GM19324 (cell line): ENCODE measurements at regions not wholly inside any gene's neighbourhood (a gene's known extent, or its start where the extent isn't known, plus 50 kb on each side); places are given as distances from the start of the nearest gene placed in this dataset.

Experiments
- ATAC-seq: cut with Tn5 transposase; IDR thresholded peaks from one replicate; pipeline ENCODE4 v1.9.1; 2021; ENCODE audit warnings: mild to moderate bottlenecking, moderate library complexity; ENCODE audit not compliant: unreplicated experiment, low FRiP score

DNA sequence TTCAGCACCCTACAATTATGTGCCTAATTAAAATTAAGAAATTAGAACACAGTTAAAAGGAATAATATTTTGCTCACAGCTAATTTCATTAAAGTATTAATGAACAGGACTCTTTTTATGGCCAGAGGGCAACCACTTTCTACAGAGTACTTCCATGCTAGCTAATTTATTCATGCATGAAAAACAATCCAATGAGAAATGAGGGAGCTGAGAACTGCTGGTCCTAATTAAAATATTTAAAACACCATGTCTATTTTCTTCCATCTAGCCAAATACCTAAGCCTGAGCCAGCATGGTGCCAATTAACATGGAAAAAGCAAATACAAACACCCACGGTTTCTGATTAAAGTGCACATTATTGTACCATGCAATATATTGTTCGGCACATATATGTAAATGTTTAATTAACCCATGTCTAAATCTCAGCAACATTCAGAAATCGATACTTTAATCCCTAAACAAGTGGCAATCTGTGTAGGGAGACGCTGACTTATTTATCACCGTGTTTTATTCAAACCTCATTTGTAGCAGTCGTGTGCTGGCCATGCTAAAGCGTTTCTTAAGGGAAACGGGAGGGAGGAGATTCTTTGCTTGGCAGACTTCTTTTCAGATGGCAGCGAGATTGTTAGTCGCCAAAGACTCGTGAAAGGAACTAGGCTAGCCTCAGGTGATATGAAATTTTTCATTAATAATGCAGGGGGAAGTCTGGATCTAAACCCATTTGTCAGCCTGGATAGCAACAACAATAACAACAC, 193.5 kb downstream of the ANXA2 start:
- no peak for ATAC-seq

GRCh38 chr15:60208709-60209108, 189.1 kb downstream of the ANXA2 start:
- no peak for ATAC-seq

DNA sequence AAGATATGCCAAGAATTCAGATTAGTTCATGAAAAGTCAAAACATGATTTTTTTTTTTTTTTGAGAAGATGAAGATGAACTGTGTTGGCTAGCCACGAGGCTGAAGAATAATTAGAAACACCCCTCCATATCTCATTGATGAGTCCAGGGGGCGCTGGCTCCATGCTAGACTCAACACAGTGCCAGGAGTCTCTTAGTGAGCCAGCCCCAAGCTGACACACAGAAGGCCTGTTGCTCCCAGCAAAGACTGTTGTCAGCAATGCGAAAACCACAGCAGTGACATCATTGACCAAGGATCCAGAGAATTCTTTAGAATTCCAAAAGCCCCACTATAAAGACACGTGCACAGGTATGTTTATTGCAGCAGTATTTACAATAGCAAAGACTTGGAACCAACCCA, 185.2 kb downstream of the ANXA2 start:
- ATAC-seq, result no peak

GRCh38 chr15:60213377-60214000, 184.3 kb downstream of the ANXA2 start:
- ATAC-seq, result no peak

DNA sequence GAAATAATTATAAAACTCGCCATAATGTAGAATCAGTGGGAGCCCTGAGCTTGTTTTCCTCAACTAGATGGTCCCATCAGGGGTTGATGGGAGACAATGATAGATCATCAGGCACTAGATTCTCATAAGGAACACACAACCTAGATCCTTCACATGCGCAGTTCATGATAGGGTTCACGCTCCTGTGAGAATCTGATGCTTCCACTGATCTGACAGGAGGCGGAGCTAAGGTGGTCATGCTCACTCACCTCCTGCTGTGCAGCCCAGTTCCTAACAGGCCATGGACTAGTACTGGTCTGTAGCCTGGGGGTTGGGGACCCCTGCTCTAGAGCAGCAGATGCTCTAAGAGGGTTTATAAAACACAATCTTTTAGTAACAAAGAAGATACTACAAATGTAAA, 183.6 kb downstream of the ANXA2 start:
- no peak for ATAC-seq

DNA sequence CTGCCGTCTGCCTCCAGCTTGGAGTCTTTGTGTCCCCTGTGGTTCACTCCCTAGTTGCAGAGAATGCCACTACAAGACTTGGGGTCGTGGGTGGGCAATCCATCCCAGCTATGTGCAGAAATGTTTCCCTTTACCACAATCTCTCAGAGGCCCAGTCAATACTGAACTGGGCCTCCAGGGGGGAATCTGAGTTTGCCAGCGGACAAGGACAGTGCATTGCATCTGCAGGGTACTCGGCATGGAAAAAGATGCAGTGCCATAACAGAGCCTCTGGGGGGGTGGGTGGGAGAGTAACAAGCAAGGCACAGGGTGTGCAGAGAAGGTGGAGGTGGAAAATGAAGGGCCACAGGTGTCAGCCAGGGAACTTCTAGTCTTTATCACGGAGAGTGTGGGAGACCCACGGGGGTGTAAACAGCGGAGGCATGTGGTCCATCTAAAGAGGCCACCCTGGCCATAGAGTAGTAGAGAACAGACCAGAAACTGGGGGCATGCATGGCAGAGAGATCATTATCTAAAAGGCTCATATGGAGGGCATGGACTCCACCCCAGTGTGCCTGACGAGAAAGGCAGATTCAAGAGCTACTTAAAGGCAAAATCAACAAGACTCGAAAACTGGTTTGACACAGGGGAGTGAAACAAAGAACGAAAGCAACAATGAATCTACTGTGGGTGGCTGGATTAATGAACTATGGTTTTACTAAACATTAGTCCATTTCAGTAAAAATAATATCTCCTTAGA, 182.4 kb downstream of the ANXA2 start:
- no peak for ATAC-seq

- ATAC-seq, result no peak
Observed at GRCh38 chr15:60217161-60217560, 180.6 kb downstream of the ANXA2 start.

DNA sequence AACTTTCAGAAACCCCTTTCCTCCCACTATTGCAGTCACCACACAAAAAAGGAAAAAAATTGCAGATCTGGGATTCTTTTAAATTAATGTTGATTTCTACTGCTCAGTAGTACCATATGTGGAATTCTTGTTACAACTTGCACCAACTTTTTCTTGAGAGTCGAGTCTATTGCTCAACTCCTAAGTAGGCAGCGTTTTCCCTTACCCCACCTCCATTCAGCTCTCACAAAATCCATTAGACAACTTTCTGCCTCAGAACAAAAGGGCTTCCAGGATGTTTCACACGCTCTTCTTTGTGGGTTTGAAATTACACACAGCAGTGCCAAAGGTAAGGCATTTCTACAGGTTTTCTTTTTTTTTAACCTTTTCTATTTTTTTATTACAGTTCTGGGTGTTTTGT, 179.5 kb downstream of the ANXA2 start:
- no peak for ATAC-seq

DNA sequence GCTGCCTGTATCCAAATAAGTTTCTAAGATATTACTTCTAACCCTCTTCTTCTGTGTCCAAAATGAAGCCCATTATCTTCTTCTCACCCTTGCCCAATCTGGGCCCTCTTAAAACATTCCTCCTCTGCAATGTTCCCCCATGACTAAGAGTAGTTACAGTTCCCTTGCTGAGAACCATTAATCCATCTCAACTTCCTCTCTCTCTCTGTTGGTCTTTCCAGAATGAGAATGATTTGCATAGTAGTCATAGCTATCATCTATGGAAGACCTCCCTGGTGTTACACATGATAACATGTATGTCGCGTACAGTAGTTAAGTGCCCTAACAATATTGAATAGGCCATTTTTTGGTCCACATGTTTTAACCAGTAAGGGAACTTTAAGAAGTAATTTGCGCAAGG, 177.9 kb downstream of the ANXA2 start:
- ATAC-seq, result no peak

DNA sequence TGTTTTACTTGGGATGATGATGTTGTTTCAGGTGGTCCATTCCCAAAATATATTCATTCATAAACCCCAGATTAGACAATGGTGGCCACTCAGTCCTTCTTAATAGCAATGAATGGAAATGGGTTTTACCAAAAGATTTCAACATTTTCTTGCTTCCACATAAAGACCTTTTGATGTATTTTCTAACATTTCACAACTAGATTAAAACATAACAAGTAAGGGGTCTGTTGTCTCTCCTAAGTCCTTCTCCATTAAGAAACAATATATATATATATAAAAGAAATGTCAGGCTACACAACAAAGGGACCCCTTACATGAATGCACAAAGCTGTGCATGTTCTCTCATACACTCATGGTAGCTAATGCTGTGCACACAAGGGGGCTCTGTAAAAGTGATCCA, 176.4 kb downstream of the ANXA2 start:
- no peak for ATAC-seq

GRCh38 chr15:60222404-60222803, 175.4 kb downstream of the ANXA2 start:
- ATAC-seq, result no peak

GRCh38 chr15:60223176-60223575, 174.6 kb downstream of the ANXA2 start:
- no peak for ATAC-seq

DNA sequence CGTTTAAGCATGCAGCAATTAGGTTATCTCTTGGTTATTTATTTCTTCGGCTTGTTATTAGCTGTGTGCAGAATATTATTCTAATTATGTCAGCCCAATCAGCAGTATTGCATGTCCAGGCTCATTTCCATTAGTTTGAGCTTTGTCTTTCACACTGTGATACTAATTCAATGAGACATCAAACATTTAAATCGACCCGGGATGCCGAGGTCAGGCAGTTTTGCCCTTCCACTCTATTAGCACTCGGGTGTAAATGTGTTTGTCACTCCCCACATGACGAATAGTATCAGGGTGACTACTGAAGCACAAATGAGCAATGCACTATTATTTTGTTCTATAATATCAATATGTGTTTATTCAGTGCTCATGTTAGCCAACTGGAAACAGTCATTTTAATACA, 170.9 kb downstream of the ANXA2 start:
- ATAC-seq, result no peak

- no peak for ATAC-seq
Observed at GRCh38 chr15:60228101-60228500, 169.7 kb downstream of the ANXA2 start.

GRCh38 chr15:60228619-60229018, 169.2 kb downstream of the ANXA2 start:
- no peak for ATAC-seq

GRCh38 chr15:60235951-60236710, 161.7 kb downstream of the ANXA2 start:
- no peak for ATAC-seq

DNA sequence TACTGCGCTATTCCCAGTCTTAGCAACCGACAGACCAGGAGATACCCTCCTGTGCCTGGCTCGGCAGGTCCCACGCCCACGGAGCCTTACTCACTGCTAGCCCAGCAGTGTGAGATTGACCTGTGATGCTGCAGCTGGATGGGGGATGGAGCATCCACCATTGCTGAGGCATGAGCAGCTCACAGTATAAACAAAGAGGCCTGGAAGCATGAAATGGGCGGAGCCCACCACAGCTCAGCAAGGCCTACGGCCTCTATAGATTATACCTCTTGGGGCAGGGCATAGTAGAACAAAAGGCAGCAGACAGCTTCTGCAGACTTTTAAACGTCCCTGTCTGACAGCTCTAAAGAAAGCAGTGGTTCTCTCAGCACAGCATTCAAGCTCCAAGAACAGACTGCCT, 160.3 kb downstream of the ANXA2 start:
- ATAC-seq, result no peak

GRCh38 chr15:60243769-60244168, 154.0 kb downstream of the ANXA2 start:
- no peak for ATAC-seq

DNA sequence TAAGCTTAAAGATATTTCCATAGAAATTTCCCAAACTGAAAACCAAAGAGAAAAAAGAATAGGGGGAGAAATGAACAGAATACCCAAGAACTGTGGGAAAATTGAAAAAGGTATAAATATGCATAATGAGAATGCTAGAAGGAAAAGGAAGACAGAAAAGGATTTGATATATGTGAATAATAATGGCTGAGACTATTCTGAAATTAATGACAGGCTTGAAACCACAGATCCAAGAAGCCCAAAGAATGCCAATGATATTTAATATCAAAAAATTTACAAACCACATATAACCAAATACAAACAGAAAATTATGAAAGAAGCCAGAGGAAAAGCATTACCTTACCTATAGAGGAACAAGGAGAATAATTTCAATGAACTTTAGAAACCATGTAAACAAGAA, 153.0 kb downstream of the ANXA2 start:
- no peak for ATAC-seq

DNA sequence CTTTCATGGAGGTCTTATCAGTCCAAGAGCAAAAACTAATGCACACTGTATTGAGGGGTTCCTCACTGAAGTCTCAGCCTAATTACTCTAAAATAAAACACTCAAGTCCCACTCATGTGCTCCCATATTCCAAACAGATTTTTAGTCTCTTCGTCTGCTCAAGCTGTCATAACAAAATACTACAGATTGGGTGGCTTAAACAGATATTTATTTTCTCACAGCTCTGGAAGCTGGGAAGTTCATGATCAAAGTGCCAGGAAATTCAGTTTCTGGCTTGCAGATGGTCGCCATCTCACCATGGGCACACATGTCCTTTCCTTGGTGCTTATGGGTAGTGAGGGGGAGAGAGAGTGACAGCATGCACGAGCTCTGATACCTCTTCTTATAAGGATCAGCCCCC, 147.5 kb downstream of the ANXA2 start:
- ATAC-seq, result no peak
